GM19328 (cell line): ENCODE measurements at regions not wholly inside any gene's neighbourhood (a gene's known extent, or its start where the extent isn't known, plus 50 kb on each side); places are given as distances from the start of the nearest gene placed in this dataset.
"Not testable (repeated sequence)": the region's sequence is repeated elsewhere in the genome, so short reads cannot be mapped to it uniquely, and the experiment has no call there.

Source experiments
- ATAC-seq: cut with Tn5 transposase; IDR thresholded peaks from one replicate; pipeline ENCODE4 v1.9.1; 2021; ENCODE audit warnings: mild to moderate bottlenecking, moderate library complexity; ENCODE audit not compliant: unreplicated experiment

DNA sequence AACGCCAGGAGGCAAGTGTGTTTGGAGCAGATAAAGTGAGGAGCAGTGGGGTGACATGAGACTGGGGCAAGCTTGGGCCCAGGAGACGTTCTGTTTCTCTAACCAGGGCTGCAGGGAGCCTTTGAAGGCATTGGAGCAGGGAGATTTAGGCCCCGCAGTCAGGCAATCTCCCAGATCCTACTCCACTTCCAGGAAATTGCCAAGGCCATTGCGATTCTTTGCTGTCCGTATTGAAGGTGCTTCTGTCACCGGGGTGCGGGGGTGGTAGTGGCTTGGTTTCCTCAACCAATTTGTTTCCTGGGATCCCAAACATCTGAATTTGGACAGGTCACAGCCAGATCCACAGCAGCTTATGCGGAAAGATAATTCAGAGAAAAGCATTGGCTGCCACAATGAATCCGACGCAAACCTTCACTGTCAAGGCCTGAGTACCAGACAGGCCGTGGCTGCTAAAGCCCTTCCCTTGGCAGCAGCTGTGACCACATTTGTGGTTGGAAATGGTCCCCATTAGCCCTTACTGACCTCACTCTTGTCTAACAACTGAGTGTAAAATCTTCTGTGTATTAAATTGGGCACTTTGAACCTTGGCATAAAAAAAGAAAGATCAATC, 385.6 kb downstream of the PTPRU start:
- no peak for ATAC-seq

DNA sequence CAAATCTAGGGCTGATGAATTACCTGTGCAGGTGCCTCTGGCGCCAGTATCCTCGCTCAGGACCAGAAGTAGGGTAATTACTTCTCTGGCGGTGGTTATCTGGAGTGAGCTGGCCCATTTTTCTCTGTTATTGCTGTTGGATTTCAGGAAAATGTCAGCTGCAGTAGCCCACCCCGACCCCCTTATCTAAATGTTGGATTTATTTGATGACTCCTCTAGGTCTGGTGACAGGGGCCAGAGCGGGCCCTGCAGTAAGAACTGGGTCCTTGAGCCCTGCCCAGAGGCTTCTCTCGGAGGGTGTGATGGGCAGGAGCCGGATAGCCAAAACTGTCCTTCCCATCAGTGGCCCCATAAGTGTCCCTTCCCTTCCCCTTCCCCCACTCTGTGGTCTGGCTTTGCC, 384.3 kb downstream of the PTPRU start:
- no peak for ATAC-seq

GRCh38 chr1:29607236-29607635, 370.9 kb downstream of the PTPRU start:
- no peak for ATAC-seq

DNA sequence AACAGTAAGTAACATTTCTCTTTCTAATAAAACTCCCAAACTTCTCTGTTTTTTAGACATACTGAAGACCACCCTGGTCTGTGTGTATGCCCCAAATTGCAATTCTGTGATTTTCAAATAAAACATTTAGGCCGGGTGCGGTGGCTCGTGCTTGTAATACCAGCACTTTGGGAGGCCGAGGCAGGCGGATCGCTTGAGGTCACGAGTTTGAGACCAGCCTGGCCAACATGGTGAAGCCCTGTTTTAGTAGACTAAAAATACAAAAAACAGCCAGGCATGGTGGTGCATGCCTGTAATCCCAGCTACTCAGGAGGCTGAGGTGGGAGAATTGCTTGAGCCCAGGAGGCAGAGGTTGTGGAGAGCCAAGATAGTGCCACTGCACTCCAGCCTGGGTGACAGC, 368.5 kb downstream of the PTPRU start:
- ATAC-seq = not testable (repeated sequence)

DNA sequence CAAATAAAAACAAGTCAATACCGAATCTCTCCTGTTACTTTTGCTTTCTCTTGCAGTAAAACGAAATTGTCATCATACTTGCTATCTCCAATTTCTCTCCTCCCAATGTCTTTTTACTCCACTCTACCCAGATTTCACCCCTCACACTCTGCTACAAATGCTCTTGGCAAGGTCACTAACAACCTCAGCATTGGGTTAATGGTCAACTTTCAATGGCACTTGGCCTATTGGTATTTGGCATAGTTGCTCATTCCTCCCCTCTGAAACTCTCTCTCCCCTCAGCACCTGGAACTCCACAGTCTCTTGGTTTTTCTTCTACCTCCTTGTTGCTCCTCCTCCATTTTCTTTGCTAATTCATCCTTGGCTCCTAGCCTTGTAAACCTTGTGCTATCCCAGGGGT, 367.3 kb downstream of the PTPRU start:
- no peak for ATAC-seq

- no peak for ATAC-seq
These were observed 365.9 kb downstream of the PTPRU start for GRCh38 chr1:29602203-29602602.

DNA sequence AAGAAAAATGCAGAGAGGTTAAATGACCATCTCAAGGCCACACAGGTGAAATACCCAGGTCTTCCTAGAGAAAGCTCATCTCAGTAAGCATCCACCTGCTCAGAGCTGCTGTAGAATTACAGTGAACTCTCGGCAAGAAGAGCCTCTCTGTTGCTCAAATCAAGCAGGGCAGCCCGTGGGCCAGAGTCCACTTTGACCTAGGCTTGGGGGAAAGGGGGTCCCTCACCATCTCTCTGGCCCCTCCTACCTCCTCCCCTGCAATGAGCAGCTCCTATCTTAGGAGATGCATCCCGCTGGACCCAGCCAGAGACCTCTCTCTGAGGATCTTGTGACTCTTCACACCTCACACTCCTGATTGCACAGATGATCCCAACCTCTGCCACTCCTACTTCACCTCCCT, 364.7 kb downstream of the PTPRU start:
- no peak for ATAC-seq

- ATAC-seq = no peak
These were observed 363.5 kb downstream of the PTPRU start for GRCh38 chr1:29599826-29600225.

- no peak for ATAC-seq
These were observed 362.7 kb downstream of the PTPRU start for GRCh38 chr1:29599071-29599470.

DNA sequence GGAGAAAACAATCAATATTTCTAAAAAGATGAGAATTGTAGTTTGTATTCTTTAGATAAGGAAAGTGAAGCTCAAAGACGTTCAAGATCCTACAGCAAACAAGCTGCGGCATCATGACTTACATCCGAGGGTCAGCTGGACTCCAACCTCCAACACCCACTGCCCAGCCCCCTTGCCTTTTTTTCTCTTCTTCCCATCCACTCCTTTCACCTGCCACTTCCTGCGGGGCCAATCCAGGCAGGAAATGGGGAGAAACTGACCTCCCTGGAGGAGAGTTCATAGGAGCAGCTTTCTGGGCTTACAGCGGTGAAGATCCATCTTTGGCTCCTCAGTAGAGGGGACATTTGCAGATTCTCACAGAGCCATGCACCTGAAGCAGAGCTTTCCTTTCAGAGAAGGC, 361.5 kb downstream of the PTPRU start:
- ATAC-seq = no peak

GRCh38 chr1:29593601-29594382, 357.5 kb downstream of the PTPRU start:
- ATAC-seq = no peak

DNA sequence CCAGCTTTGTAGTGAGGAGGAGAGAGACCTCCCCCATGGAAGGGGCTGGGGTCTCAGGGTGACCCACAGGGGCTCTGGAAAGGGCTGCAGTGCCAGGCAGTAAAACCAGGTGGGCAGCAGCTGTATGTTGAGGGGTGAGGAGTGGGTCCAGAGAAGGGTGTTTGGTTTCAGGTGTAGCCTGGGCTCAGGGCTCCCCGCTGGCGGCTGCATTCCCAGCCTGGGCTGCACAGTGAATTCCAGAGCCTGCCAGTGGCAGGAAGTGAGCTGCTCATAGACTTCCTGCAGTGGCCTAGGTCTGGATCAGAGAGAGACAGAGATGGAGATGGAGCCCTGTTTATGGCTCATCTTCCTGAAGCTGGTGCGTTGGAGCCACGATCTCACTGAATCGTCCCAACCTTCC, 356.4 kb downstream of the PTPRU start:
- no peak for ATAC-seq

DNA sequence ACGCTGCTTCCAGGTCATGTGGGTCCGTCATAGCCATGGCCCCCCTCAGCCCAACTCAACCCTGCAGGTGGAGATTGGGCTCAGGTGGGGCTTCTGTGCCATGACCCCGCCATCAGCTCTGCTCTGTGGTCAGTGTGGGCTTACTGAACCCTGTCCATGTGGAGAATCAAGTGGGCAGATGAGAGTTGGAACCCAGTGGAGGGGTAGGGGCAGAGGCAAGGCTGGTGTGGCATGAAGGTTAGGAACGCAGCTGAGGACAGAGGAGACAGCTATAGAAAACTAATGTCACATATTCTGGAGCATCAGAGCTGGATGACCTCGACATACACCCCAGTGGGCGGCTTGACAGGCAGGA, 355.9 kb downstream of the PTPRU start:
- no peak for ATAC-seq

DNA sequence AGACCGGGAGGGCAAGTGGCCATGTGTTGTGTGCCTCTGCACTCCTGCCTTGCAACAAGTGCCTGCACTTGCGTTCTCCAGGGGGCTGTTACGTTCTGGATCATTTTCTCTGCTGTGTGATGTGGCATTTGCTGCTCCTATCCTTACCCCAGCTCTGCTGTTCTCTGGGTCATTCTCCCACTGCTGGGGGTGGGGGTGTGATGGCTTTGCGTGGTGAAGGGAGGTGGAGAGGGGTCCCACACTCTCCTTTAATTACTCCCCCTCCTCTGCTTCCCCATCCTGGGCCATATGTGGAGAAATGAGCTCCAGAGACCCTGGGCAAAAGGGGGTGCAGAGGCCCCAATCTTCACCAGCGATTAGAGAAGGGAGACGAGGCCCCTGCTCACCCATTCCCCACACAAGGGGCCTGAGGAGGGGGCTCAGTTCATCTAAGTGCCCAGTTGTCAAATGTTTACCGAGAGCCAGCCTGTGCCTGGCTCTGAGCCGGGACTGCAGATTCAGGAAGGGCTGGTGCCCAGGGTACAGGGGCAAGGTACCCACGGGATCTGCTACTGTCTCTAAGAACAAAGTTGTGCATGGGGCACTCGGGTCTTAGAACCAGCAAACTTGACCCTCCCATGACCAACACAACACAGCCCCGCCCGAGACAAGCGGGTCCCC, 355.4 kb downstream of the PTPRU start:
- no peak for ATAC-seq

GRCh38 chr1:29590583-29591565, 354.6 kb downstream of the PTPRU start:
- ATAC-seq = no peak

DNA sequence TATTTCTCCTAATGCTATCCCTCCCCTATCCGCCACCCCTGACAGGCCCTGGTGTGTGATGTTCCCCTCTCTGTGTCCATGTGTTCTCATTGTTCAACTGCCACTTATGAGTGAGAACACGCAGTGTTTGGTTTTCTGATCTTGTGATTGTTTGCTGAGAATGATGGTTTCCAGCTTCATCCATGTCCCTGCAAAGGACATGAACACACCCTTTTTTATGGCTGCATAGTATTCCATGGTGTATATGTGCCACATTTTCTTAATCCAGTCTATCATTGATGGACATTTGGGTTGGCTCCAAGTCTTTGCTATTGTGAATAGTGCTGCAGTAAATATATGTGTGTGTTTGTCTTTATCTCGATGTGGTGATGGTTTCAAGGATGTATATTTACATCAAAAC, 353.4 kb downstream of the PTPRU start:
- not testable (repeated sequence) for ATAC-seq

GRCh38 chr1:29586991-29587745, 350.8 kb downstream of the PTPRU start:
- ATAC-seq = no peak

DNA sequence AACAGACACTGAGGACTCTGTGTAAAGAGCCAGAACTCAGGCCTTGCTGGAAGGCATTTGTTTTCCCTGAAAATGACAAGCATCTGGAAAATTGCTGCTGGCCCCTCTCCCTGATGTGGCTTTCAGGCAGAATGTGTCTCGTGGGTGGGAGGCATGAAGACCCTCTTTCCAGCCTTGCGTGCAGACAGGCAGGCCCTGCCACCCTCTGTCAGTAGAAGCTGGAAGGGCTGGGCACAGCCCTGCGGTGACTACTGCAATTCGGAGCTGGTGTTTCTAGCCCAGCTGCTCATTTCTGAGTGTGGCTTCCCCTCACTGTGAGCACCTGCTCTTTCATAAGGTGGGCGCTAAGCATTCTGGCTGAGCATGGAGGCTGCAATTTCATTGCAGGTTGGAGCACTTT, 349.9 kb downstream of the PTPRU start:
- no peak for ATAC-seq

DNA sequence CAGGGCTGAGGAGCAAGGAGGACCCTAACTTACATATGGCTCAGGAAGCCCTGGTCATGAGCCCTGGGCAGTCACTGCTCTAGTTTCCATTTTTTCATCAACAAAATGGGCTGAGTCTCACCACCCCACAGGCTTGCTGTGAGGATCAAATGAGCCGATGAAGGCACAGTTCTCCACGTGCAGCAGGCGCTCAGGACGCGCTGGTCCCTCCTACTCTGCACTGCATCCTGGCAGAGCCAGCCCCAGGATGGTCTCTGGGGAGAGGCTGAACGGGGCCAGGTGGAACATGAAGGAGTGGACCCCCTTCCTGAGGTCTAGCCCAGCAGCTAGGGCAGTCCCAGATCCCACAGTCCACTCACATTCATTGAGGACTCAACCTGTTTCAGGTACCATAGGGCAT, 349.3 kb downstream of the PTPRU start:
- no peak for ATAC-seq

DNA sequence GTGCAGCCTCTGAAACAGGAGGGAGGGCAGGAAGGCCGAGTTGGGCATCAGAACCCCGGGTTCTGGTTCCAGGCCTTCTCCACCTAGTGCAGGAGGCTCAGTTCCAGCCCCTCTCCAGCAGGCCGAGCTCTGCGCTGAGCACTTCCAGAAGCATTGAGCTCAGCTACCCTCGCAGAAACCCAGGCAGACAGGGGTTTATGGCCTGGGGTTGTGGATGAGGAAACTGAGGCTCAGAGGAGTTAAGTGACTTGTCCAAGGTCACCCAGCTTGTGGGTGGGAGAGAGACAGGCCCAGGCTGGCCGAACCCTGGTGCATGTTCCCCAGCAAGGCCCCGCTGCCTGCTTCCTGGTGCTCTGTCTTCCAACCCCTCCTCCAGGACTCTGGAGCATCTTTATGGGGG, 348.9 kb downstream of the PTPRU start:
- ATAC-seq = no peak
